HCT116 (cell line): ENCODE measurements at regions not wholly inside any gene's neighbourhood (a gene's known extent, or its start where the extent isn't known, plus 50 kb on each side); places are given as distances from the start of the nearest gene placed in this dataset.

Experiments
- ATAC-seq: fragments of 200-7000 bp; cut with Tn5 transposase; 2 replicates; pipeline ENCODE4 v1.9.1; 2020; ENCODE audit warnings: mild to moderate bottlenecking, moderate library complexity
- BruUV-seq: library from RNA; stranded (reverse); fragments of 400-500 nt; replicated peaks from 2 replicates; lab custom pipeline; 2021; lab: Mats Ljungman, UMichigan
- CTCF ChIA-PET: fragments of 300-600 bp; sonication (Branson Sonifier 250); formaldehyde crosslinking; loops from one replicate; lab custom pipeline; 2021; ENCODE audit warnings: antibody characterized with exemption; lab: Charles Lee
- POLR2A ChIA-PET: fragments of 300-600, 350-600 bp; sonication (Branson Sonifier 250); formaldehyde crosslinking; loops from one replicate; lab custom pipeline; 2021; ENCODE audit warnings: antibody characterized with exemption; lab: Charles Lee
- RAD21 ChIA-PET, 2 experiments: fragments of 300-600 bp; sonication (Branson Sonifier 250); formaldehyde crosslinking; loops; one replicate each; lab custom pipeline; 2023; ENCODE audit warnings: low total read pairs in 2 of 2; ENCODE audit not compliant: uncharacterized antibody in 2 of 2, unreplicated experiment in 2 of 2, low non-redundant PET in 1 of 2; lab: Charles Lee
- DNase-seq: peaks from one replicate; pipeline ENCODE4 v3.0.0-alpha.2; 2010; ENCODE audit warnings: low read depth, low spot score
- H2AFZ ChIP-seq: fragments of 200-600 bp; shearing (Covaris generic), sonication (generic); 2 replicates; pipeline ENCODE4 v1.6.1; 2017; ENCODE audit warnings: low read depth, mixed run types, mixed read lengths, antibody characterized with exemption, low read length; ENCODE audit not compliant: poor library complexity, severe bottlenecking
- H3K27ac ChIP-seq: 2 replicates; pipeline ENCODE4 v1.5.1; 2012; ENCODE audit warnings: low read depth, low read length
- H3K27me3 ChIP-seq: fragments of 200-600 bp; sonication (generic); 2 replicates; pipeline ENCODE4 v1.6.1; 2016; ENCODE audit warnings: mixed run types, low read length, mixed read lengths; ENCODE audit not compliant: insufficient read depth
- H3K36me3 ChIP-seq, 2 experiments: fragments of 200-500 bp in 1 of 2; fragments of 200-600 bp in 1 of 2; sonication (Bioruptor generic) in 1 of 2; sonication (generic) in 1 of 2; 2 replicates each; pipeline versions ENCODE4 v1.5.1 to v1.6.1; 2014 to 2016; ENCODE audit warnings: low read length in 2 of 2, inconsistent platforms in 1 of 2, mixed read lengths in 1 of 2, mixed run types in 1 of 2; ENCODE audit not compliant: insufficient read depth in 2 of 2, control insufficient read depth in 1 of 2
- H3K4me1 ChIP-seq, 2 experiments: fragments of 200-600 bp in 1 of 2; sonication (generic) in 1 of 2; 2 replicates each; pipeline versions ENCODE4 v1.5.1 to v1.6.1; 2012 to 2017; ENCODE audit warnings: low read length in 2 of 2, inconsistent platforms in 1 of 2, mild to moderate bottlenecking in 1 of 2, mixed read lengths in 1 of 2, mixed run types in 1 of 2, moderate library complexity in 1 of 2; ENCODE audit not compliant: insufficient read depth in 2 of 2, control insufficient read depth in 1 of 2
- H3K4me2 ChIP-seq: fragments of 200-600 bp; sonication (generic); 2 replicates; pipeline ENCODE4 v1.6.1; 2017; ENCODE audit warnings: mixed run types, low read length, mixed read lengths
- H3K4me3 ChIP-seq, 2 experiments: fragments of 200-600 bp in 1 of 2; sonication (generic) in 1 of 2; replicated peaks in 1 of 2; 2 replicates each; pipeline ENCODE4 v1.5.1; 2011 to 2016; ENCODE audit warnings: low read length in 2 of 2, control low read depth in 1 of 2, low read depth in 1 of 2, mild to moderate bottlenecking in 1 of 2, mixed read lengths in 1 of 2, mixed run types in 1 of 2
- H3K79me2 ChIP-seq: fragments of 200-600 bp; sonication (generic); 2 replicates; pipeline ENCODE4 v1.6.1; 2017; ENCODE audit warnings: mild to moderate bottlenecking, mixed run types, low read length, moderate library complexity, mixed read lengths; ENCODE audit not compliant: insufficient read depth
- H3K9ac ChIP-seq: fragments of 200-600 bp; sonication (generic); 2 replicates; pipeline ENCODE4 v1.6.1; 2016; ENCODE audit warnings: low read length, mixed read lengths
- H3K9me2 ChIP-seq: fragments of 200-600 bp; sonication (generic), shearing (Covaris generic); 2 replicates; pipeline ENCODE4 v1.6.1; 2017; ENCODE audit warnings: mixed run types, mild to moderate bottlenecking, moderate library complexity; ENCODE audit not compliant: insufficient read depth
- H3K9me3 ChIP-seq, 2 experiments: fragments of 200-500 bp in 1 of 2; fragments of 200-600 bp in 1 of 2; sonication (Bioruptor generic) in 1 of 2; sonication (generic) in 1 of 2; 2 replicates each; pipeline ENCODE4 v1.6.1; 2014 to 2017; ENCODE audit warnings: low read length in 2 of 2, mixed read lengths in 2 of 2, inconsistent platforms in 1 of 2, low read depth in 1 of 2, mild to moderate bottlenecking in 1 of 2, mixed run types in 1 of 2, moderate library complexity in 1 of 2; ENCODE audit not compliant: control insufficient read depth in 1 of 2, insufficient read depth in 1 of 2
- H4K20me1 ChIP-seq: fragments of 200-600 bp; sonication (generic), shearing (Covaris generic); 2 replicates; pipeline ENCODE4 v1.6.1; 2017; ENCODE audit warnings: mixed run types, mild to moderate bottlenecking, moderate library complexity; ENCODE audit not compliant: insufficient read depth
- CEBPB ChIP-seq: IDR thresholded peaks from 2 replicates; pipeline ENCODE4 v1.6.1; 2012; ENCODE audit warnings: low read depth
- EZH2 ChIP-seq: fragments of 200-600 bp; sonication (generic); IDR thresholded peaks from 2 replicates; pipeline ENCODE4 v1.6.1; 2017; ENCODE audit warnings: antibody characterized with exemption, mixed run types
- EZH2phosphoT487 ChIP-seq: fragments of 200-600 bp; IDR thresholded peaks from 2 replicates; pipeline ENCODE4 v1.6.1; 2018; ENCODE audit warnings: antibody characterized with exemption, borderline replicate concordance
- SIN3A ChIP-seq: IDR thresholded peaks from 2 replicates; pipeline ENCODE4 v1.6.1; 2012; ENCODE audit warnings: low read depth
- ZFX ChIP-seq: fragments of 450-650 bp; IDR thresholded peaks from 2 replicates; pipeline ENCODE4 v1.6.1; 2017
- intact Hi-C: fragments of 100-400 bp; cut with micrococcal nuclease; formaldehyde crosslinking; loops from 2 replicates; pipeline ENCODE4 v1.10.0; 2022
- TF ChIP-seq, protein P1 (sequence below): IDR thresholded peaks from 2 replicates; pipeline ENCODE4 v1.6.1; 2012; ENCODE audit warnings: low read depth
- TF ChIP-seq, protein P2 (sequence below): IDR thresholded peaks from 2 replicates; pipeline ENCODE4 v1.6.1; 2012

DNA sequence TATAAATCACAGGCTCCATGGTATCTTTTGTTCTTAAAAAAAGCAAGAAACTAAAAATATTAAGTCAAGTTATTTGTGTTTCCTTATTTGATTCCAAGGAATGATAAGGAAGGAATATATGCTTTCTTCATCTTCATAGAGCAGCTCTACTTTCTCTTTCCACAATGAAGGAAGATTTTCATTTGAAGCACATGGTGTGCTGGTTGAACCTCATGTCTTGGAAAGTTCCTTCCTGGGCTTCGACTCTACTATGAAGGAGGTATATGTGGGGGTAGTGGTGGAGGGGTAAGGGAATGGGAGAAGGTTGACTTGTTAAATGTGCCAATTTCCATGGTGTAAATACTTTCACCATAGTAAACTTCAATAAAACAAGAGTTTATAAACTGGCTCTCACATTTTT is 698.0 kb downstream of the CETN3 start (continued):
- no peak for TF ChIP-seq EZH2phosphoT487
- no peak for TF ChIP-seq SIN3A
- TF ChIP-seq EZH2 = no peak
- no peak for TF ChIP-seq CEBPB
- no peak for TF ChIP-seq ZFX
- TF ChIP-seq, protein P1, sequence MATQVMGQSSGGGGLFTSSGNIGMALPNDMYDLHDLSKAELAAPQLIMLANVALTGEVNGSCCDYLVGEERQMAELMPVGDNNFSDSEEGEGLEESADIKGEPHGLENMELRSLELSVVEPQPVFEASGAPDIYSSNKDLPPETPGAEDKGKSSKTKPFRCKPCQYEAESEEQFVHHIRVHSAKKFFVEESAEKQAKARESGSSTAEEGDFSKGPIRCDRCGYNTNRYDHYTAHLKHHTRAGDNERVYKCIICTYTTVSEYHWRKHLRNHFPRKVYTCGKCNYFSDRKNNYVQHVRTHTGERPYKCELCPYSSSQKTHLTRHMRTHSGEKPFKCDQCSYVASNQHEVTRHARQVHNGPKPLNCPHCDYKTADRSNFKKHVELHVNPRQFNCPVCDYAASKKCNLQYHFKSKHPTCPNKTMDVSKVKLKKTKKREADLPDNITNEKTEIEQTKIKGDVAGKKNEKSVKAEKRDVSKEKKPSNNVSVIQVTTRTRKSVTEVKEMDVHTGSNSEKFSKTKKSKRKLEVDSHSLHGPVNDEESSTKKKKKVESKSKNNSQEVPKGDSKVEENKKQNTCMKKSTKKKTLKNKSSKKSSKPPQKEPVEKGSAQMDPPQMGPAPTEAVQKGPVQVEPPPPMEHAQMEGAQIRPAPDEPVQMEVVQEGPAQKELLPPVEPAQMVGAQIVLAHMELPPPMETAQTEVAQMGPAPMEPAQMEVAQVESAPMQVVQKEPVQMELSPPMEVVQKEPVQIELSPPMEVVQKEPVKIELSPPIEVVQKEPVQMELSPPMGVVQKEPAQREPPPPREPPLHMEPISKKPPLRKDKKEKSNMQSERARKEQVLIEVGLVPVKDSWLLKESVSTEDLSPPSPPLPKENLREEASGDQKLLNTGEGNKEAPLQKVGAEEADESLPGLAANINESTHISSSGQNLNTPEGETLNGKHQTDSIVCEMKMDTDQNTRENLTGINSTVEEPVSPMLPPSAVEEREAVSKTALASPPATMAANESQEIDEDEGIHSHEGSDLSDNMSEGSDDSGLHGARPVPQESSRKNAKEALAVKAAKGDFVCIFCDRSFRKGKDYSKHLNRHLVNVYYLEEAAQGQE = no peak

DNA sequence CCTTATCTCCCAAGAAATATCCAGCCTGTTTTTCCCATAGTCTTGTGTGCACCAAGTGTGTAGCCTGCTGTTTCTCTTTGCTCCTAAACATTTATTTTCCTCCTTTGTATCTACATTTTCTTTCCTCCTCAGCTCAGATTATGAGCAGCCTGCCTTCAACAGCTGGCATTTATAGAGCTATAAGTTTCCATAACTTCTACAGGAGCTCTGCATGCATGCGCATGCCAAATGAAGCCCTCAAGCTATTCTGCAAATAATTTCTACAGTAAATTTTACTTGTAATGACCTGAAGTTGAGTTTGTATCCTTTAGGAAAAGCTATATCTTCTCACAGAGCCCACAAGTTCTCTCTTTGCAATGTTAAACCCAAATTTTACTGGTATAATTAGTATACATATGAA is 699.5 kb downstream of the CETN3 start:
- H4K20me1 ChIP-seq = no peaks in the 10 kb centered on the region
- RAD21 ChIA-PET = no interaction called here
- no peak overlapping the region for H3K4me3 ChIP-seq
- no peaks in the 10 kb centered on the region for H3K4me1 ChIP-seq
- no TSS peak for BruUV-seq
- intact Hi-C loops = no loop called here
- H3K79me2 ChIP-seq = no peaks in the 10 kb centered on the region
- no peaks in the 10 kb centered on the region for H3K36me3 ChIP-seq
- H3K9me2 ChIP-seq = no peaks in the 10 kb centered on the region
- TF ChIP-seq, protein P2, sequence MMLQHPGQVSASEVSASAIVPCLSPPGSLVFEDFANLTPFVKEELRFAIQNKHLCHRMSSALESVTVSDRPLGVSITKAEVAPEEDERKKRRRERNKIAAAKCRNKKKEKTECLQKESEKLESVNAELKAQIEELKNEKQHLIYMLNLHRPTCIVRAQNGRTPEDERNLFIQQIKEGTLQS = no peak
- no peak overlapping the region for H2AFZ ChIP-seq
- CTCF ChIA-PET = no interaction called here
- H3K27me3 ChIP-seq = no peaks in the 10 kb centered on the region
- H3K27ac ChIP-seq = no peak overlapping the region
- DNase-seq (no peak), ATAC-seq (no peak)
- H3K9me3 ChIP-seq = no peaks in the 10 kb centered on the region
- H3K9ac ChIP-seq = no peak overlapping the region
- H3K4me2 ChIP-seq = no peak overlapping the region
- POLR2A ChIA-PET = no interaction called here
